IMR-90 (cell line): ENCODE measurements at regions not wholly inside any gene's neighbourhood (a gene's known extent, or its start where the extent isn't known, plus 50 kb on each side); places are given as distances from the start of the nearest gene placed in this dataset.

Experiments
- ATAC-seq: fragments of 200-7000 bp; cut with Tn5 transposase; 2 replicates; pipeline ENCODE4 v1.9.1; 2020; ENCODE audit warnings: low read depth, mild to moderate bottlenecking, moderate library complexity
- BruUV-seq: library from RNA; stranded (reverse); fragments of 400-500 nt; replicated peaks from 2 replicates; lab custom pipeline; 2021; lab: Mats Ljungman, UMichigan
- CTCF ChIA-PET: fragments of 300-600 bp; formaldehyde crosslinking; extraction: SDS; loops from one replicate; lab custom pipeline; 2021; ENCODE audit warnings: antibody characterized with exemption; lab: Yijun Ruan, JAX
- POLR2A ChIA-PET: fragments of 300-600 bp; sonication (Branson Sonifier 250); formaldehyde crosslinking; loops from one replicate; lab custom pipeline; 2022; ENCODE audit warnings: antibody characterized with exemption; ENCODE audit not compliant: unreplicated experiment; lab: Charles Lee
- DNase-seq: peaks from one replicate; pipeline ENCODE4 v3.0.0; 2013
- H2AFZ ChIP-seq: replicated peaks from 2 replicates; pipeline ENCODE3; 2013; ENCODE audit warnings: low read length, mild to moderate bottlenecking; ENCODE audit not compliant: poor library complexity
- H2AK5ac ChIP-seq: 2 replicates; pipeline ENCODE4 v1.6.1; 2013; ENCODE audit warnings: low read depth, low read length, inconsistent platforms
- H2AK9ac ChIP-seq: replicated peaks from 2 replicates; pipeline ENCODE3; 2013; ENCODE audit warnings: mild to moderate bottlenecking, low read depth, low read length, moderate library complexity; ENCODE audit not compliant: poor library complexity
- H2BK120ac ChIP-seq: 2 replicates; pipeline ENCODE4 v1.6.1; 2013; ENCODE audit warnings: low read depth, low read length, inconsistent platforms
- H2BK15ac ChIP-seq: 3 replicates; pipeline ENCODE4 v1.6.1; 2013; ENCODE audit warnings: low read depth, low read length, inconsistent platforms
- H2BK20ac ChIP-seq: 2 replicates; pipeline ENCODE4 v1.6.1; 2013; ENCODE audit warnings: low read depth, mild to moderate bottlenecking, inconsistent platforms, low read length, moderate library complexity
- H2BK5ac ChIP-seq: 2 replicates; pipeline ENCODE4 v1.6.1; 2013; ENCODE audit warnings: mild to moderate bottlenecking, low read depth, low read length, inconsistent platforms; ENCODE audit not compliant: poor library complexity, severe bottlenecking
- H3K14ac ChIP-seq: replicated peaks from 2 replicates; pipeline ENCODE4 v1.6.1; 2013; ENCODE audit warnings: low read depth, low read length, inconsistent platforms
- H3K18ac ChIP-seq: 2 replicates; pipeline ENCODE4 v1.6.1; 2013; ENCODE audit warnings: low read depth, low read length, control low read depth
- H3K23ac ChIP-seq: 2 replicates; pipeline ENCODE4 v1.6.1; 2013; ENCODE audit warnings: low read depth, low read length, inconsistent platforms
- H3K27ac ChIP-seq: 2 replicates; pipeline ENCODE4 v1.5.1; 2013; ENCODE audit warnings: mild to moderate bottlenecking, control low read depth, low read length; ENCODE audit not compliant: insufficient read depth
- H3K27me3 ChIP-seq: 2 replicates; pipeline ENCODE4 v1.6.1; 2013; ENCODE audit warnings: low read length; ENCODE audit not compliant: control insufficient read depth, insufficient read depth
- H3K36me3 ChIP-seq: 2 replicates; pipeline ENCODE4 v1.6.1; 2013; ENCODE audit warnings: low read length, mixed read lengths; ENCODE audit not compliant: control insufficient read depth, insufficient read depth
- H3K4ac ChIP-seq: 2 replicates; pipeline ENCODE4 v1.6.1; 2013; ENCODE audit warnings: low read depth, low read length, inconsistent platforms
- H3K4me1 ChIP-seq: 2 replicates; pipeline ENCODE4 v1.6.1; 2013; ENCODE audit warnings: low read length, mixed read lengths; ENCODE audit not compliant: control insufficient read depth, insufficient read depth
- H3K4me2 ChIP-seq: 2 replicates; pipeline ENCODE4 v1.6.1; 2013; ENCODE audit warnings: low read depth, mild to moderate bottlenecking, control low read depth, low read length, moderate library complexity
- H3K4me3 ChIP-seq: 2 replicates; pipeline ENCODE4 v1.5.1; 2013; ENCODE audit warnings: low read depth, mild to moderate bottlenecking, control low read depth, low read length, moderate library complexity; ENCODE audit not compliant: insufficient read depth
- H3K56ac ChIP-seq: 2 replicates; pipeline ENCODE4 v1.6.1; 2013; ENCODE audit warnings: low read length, inconsistent platforms; ENCODE audit not compliant: insufficient read depth; ENCODE audit errors: extremely low read depth
- H3K79me1 ChIP-seq, 2 experiments: 2 replicates each; pipeline ENCODE4 v1.6.1; 2013; ENCODE audit warnings: low read length in 2 of 2, inconsistent platforms in 1 of 2, low read depth in 1 of 2
- H3K9ac ChIP-seq: 2 replicates; pipeline ENCODE4 v1.6.1; 2013; ENCODE audit warnings: low read depth, low read length, control low read depth
- H3K9me1 ChIP-seq: 2 replicates; pipeline ENCODE4 v1.6.1; 2013; ENCODE audit warnings: low read length, inconsistent platforms; ENCODE audit not compliant: insufficient read depth
- H3K9me3 ChIP-seq: 2 replicates; pipeline ENCODE4 v1.6.1; 2013; ENCODE audit warnings: low read length; ENCODE audit not compliant: control insufficient read depth, insufficient read depth
- H4K20me1 ChIP-seq: 2 replicates; pipeline ENCODE4 v1.6.1; 2013; ENCODE audit warnings: low read length, inconsistent platforms; ENCODE audit not compliant: insufficient read depth
- H4K5ac ChIP-seq: 2 replicates; pipeline ENCODE4 v1.6.1; 2013; ENCODE audit warnings: mild to moderate bottlenecking, low read depth, low read length, control low read depth
- H4K8ac ChIP-seq, 2 experiments: 2 replicates each; pipeline ENCODE4 v1.6.1; 2013; ENCODE audit warnings: low read depth in 2 of 2, low read length in 2 of 2, control low read depth in 1 of 2, inconsistent platforms in 1 of 2
- H4K91ac ChIP-seq: 2 replicates; pipeline ENCODE4 v1.6.1; 2013; ENCODE audit warnings: low read depth, low read length, inconsistent platforms; ENCODE audit not compliant: insufficient read depth
- BHLHE40 ChIP-seq: fragments of 150-350 bp; IDR thresholded peaks from 2 replicates; pipeline ENCODE4 v1.6.1; 2016; ENCODE audit warnings: mild to moderate bottlenecking, low read depth, low read length
- CEBPB ChIP-seq: IDR thresholded peaks from 2 replicates; pipeline ENCODE4 v1.6.1; 2012; ENCODE audit warnings: low read depth, low read length, improper control_type of control experiment
- CHD1 ChIP-seq: IDR thresholded peaks from 2 replicates; pipeline ENCODE4 v1.6.1; 2012; ENCODE audit warnings: low read depth, low read length, improper control_type of control experiment
- FOS ChIP-seq: fragments of 150-350 bp; IDR thresholded peaks from 2 replicates; pipeline ENCODE4 v1.6.1; 2016; ENCODE audit warnings: low read depth, low read length
- MAFK ChIP-seq: IDR thresholded peaks from 2 replicates; pipeline ENCODE4 v1.6.1; 2012; ENCODE audit warnings: low read depth, low read length, improper control_type of control experiment
- MAZ ChIP-seq: IDR thresholded peaks from 2 replicates; pipeline ENCODE4 v1.6.1; 2012; ENCODE audit warnings: low read depth, mild to moderate bottlenecking, low read length, improper control_type of control experiment, moderate library complexity, borderline replicate concordance
- MXI1 ChIP-seq: IDR thresholded peaks from 2 replicates; pipeline ENCODE4 v1.6.1; 2012; ENCODE audit warnings: low read depth, mild to moderate bottlenecking, low read length, moderate library complexity, borderline replicate concordance
- NFE2L2 ChIP-seq: fragments of 150-350 bp; IDR thresholded peaks from 2 replicates; pipeline ENCODE4 v1.6.1; 2016; ENCODE audit warnings: low read depth, mild to moderate bottlenecking, low read length
- POLR2A ChIP-seq: IDR thresholded peaks from 2 replicates; pipeline ENCODE4 v1.6.1; 2012; ENCODE audit warnings: mild to moderate bottlenecking, low read depth, low read length
- RAD21 ChIP-seq: IDR thresholded peaks from 2 replicates; pipeline ENCODE4 v1.6.1; 2012; ENCODE audit warnings: low read length, improper control_type of control experiment
- RCOR1 ChIP-seq: IDR thresholded peaks from 2 replicates; pipeline ENCODE4 v1.6.1; 2012; ENCODE audit warnings: mild to moderate bottlenecking, low read length, improper control_type of control experiment; ENCODE audit not compliant: insufficient replicate concordance
- RFX5 ChIP-seq: IDR thresholded peaks from 2 replicates; pipeline ENCODE4 v1.8.0; 2012; ENCODE audit warnings: low read depth, mild to moderate bottlenecking, low read length, moderate library complexity
- SMC3 ChIP-seq: fragments of 150-350 bp; IDR thresholded peaks from 2 replicates; pipeline ENCODE4 v1.6.1; 2016; ENCODE audit warnings: low read depth, mild to moderate bottlenecking, antibody characterized with exemption, low read length, moderate library complexity
- WGBS, 2 experiments: methylation state at CpG; one replicate each; pipeline versions ENCODE4 v1.1.5 to v1.1.7; 2013; ENCODE audit warnings: missing lambda C conversion rate in 2 of 2; ENCODE audit not compliant: insufficient read length in 1 of 2; ENCODE audit errors: extremely low coverage in 2 of 2; 5-methylcytosine and 5-hydroxymethylcytosine counted together
- dilution Hi-C: fragments of 300-500 bp; cut with HindIII; formaldehyde crosslinking; loops from one replicate; pipeline ENCODE4 v1.14.3; 2018; ENCODE audit warnings: low sequenced_read_pairs; ENCODE audit not compliant: unreplicated experiment
- in situ Hi-C: fragments of 300-500 bp; cut with MboI; formaldehyde crosslinking; loops from 3 replicates; pipeline ENCODE4 v1.14.3; 2019; ENCODE audit warnings: low sequenced_read_pairs, inconsistent platforms, mixed read lengths
- intact Hi-C: fragments of 100-400 bp; cut with micrococcal nuclease; formaldehyde crosslinking; loops from 2 replicates; pipeline ENCODE4 v1.10.0; 2022
- TF ChIP-seq, protein P1 (sequence below): conservative IDR thresholded peaks from 2 replicates; pipeline ENCODE4 v1.5.1; 2012; ENCODE audit warnings: mild to moderate bottlenecking, low read depth, low read length, improper control_type of control experiment
- TF ChIP-seq, protein P2 (sequence below): fragments of 150-350 bp; IDR thresholded peaks from 2 replicates; pipeline ENCODE4 v1.6.1; 2016; ENCODE audit warnings: low read depth, mild to moderate bottlenecking, low read length, moderate library complexity, borderline replicate concordance

DNA sequence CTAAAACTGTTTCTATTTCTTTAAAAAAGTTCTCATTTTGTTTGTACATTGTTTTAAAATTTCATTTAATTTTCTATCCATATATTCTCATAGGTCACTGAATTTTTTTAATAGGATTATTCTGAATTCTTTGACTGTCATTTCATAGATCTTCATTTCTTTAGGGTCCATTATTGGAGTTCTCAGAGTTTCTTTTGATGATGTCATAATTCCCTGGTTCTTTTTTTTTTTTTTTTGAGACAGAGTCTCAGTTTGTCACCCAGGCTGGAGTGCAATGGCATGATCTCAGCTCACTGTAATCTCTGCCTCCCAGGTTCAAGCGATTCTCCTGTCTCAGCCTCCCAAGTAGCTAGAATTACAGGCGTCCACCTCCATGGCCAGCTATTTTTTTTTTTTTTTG is 89.9 kb downstream of the DMRT2 start:
- H3K4ac ChIP-seq, result no peak overlapping the region
- no peaks in the 10 kb centered on the region for H3K4me1 ChIP-seq
- H2BK20ac ChIP-seq, result no peak overlapping the region
- no peak overlapping the region for H2BK5ac ChIP-seq
- no peak overlapping the region for H3K4me2 ChIP-seq
- no peak overlapping the region for H2AK9ac ChIP-seq
- no peak overlapping the region for H2AK5ac ChIP-seq
- H2BK120ac ChIP-seq, result no peak overlapping the region
- no peak overlapping the region for H3K56ac ChIP-seq
- no peak for DNase-seq
- H4K91ac ChIP-seq, result no peak overlapping the region
- BruUV-seq, result no TSS peak
- intact Hi-C loops (no loop called here), dilution Hi-C loops (no loop called here), in situ Hi-C loops (no loop called here)
- no peak overlapping the region for H3K9ac ChIP-seq
- no peak overlapping the region for H3K27ac ChIP-seq
- no peaks in the 10 kb centered on the region for H4K20me1 ChIP-seq
- H3K27me3 ChIP-seq, result no peaks in the 10 kb centered on the region
- no peak overlapping the region for H3K18ac ChIP-seq
- H3K23ac ChIP-seq, result no peak overlapping the region
- no peak overlapping the region for H4K8ac ChIP-seq
- ATAC-seq, result no peak
- ChIA-PET CTCF (no interaction called here), POLR2A (no interaction called here)
- no peak overlapping the region for H3K4me3 ChIP-seq
- H2BK15ac ChIP-seq, result no peak overlapping the region
- no CpG with 5 or more reads among the region's 2 CpGs for WGBS, 2 experiments
- no peaks in the 10 kb centered on the region for H3K36me3 ChIP-seq
- no peaks in the 10 kb centered on the region for H3K9me1 ChIP-seq
- no peak overlapping the region for H4K5ac ChIP-seq
- H3K79me1 ChIP-seq, result no peaks in the 10 kb centered on the region
- TF ChIP-seq RAD21, result no peak
- TF ChIP-seq, protein P1, sequence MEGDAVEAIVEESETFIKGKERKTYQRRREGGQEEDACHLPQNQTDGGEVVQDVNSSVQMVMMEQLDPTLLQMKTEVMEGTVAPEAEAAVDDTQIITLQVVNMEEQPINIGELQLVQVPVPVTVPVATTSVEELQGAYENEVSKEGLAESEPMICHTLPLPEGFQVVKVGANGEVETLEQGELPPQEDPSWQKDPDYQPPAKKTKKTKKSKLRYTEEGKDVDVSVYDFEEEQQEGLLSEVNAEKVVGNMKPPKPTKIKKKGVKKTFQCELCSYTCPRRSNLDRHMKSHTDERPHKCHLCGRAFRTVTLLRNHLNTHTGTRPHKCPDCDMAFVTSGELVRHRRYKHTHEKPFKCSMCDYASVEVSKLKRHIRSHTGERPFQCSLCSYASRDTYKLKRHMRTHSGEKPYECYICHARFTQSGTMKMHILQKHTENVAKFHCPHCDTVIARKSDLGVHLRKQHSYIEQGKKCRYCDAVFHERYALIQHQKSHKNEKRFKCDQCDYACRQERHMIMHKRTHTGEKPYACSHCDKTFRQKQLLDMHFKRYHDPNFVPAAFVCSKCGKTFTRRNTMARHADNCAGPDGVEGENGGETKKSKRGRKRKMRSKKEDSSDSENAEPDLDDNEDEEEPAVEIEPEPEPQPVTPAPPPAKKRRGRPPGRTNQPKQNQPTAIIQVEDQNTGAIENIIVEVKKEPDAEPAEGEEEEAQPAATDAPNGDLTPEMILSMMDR, result no peak
- TF ChIP-seq CEBPB, result no peak
- TF ChIP-seq POLR2A, result no peak
- TF ChIP-seq SMC3, result no peak
- TF ChIP-seq, protein P2, sequence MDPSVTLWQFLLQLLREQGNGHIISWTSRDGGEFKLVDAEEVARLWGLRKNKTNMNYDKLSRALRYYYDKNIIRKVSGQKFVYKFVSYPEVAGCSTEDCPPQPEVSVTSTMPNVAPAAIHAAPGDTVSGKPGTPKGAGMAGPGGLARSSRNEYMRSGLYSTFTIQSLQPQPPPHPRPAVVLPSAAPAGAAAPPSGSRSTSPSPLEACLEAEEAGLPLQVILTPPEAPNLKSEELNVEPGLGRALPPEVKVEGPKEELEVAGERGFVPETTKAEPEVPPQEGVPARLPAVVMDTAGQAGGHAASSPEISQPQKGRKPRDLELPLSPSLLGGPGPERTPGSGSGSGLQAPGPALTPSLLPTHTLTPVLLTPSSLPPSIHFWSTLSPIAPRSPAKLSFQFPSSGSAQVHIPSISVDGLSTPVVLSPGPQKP, result no peak
- no peak for TF ChIP-seq MAFK
- no peak for TF ChIP-seq FOS
- no peak for TF ChIP-seq NFE2L2
- no peak for TF ChIP-seq CHD1
- TF ChIP-seq RCOR1, result no peak
- TF ChIP-seq RFX5, result no peak
- TF ChIP-seq MXI1, result no peak
- TF ChIP-seq BHLHE40, result no peak
- no peak for TF ChIP-seq MAZ
- H3K9me3 ChIP-seq, result peaks cover 9% of the 10 kb centered on the region
- H3K14ac ChIP-seq, result no peak overlapping the region
- H2AFZ ChIP-seq, result no peak overlapping the region
